ENCODE measurements at regions not wholly inside any gene's neighbourhood (a gene's known extent, or its start where the extent isn't known, plus 50 kb on each side); places are given as distances from the start of the nearest gene placed in this dataset.

DNA sequence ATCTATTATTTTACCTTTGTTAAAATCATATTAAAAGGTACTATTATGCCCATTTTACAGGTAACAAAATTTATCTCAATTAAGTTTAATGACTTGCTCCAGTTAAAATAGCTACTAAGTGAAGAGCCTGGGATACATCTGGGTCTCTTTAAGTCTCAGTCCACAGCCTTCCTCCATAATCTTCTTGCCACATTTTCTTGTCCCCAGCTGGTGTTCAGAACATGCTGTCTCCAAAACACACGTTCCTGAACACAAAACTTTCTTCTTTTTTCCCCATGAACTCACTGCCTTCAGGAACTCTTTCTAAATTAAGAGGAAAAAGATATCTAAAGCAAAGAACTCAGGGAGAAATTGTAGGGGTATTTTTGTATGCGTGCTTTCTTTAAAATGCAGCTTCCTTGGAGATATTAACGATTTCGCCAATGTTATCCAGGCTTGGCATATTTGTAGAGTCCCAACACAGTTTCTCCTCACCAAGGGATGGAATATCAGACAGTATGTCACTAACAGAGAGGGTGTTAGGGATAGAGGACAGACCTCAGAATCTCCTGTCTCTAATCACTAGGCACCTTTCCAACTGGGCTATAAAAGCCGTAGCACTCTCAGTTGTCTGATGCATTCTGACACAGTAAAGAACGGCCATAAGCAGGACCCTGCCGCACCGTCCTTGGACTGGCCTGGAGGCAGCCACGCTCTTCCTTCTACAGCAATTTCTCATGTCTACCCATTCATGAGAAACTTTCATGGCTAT is 232.8 kb upstream of the BLID start:
- POLR2A ChIA-PET = no interaction called here
- BruUV-seq (replicated peaks) = no TSS peak
- Histone ChIP-seq H3K4me1 (no peaks in the 10 kb centered on the region), H3K9me3 (peaks cover 5% of the 10 kb centered on the region; the same call in 1 of the 2 replicates), H3K4me3 (ENCODE audit: low read depth, low read length) (no peak overlapping the region), H3K27me3 (replicated peaks; ENCODE audit: control insufficient read depth, insufficient read depth, low read length) (no peaks in the 10 kb centered on the region), H3K36me3 (ENCODE audit: control insufficient read depth, insufficient read depth, low read length) (no peaks in the 10 kb centered on the region)
- Mint-ChIP-seq H3K4me3 (ENCODE audit: unreplicated experiment) (no peak overlapping the region), H3K27me3 (ENCODE audit: insufficient read depth, unreplicated experiment) (peaks cover 11% of the 10 kb centered on the region), H3K36me3 (ENCODE audit: insufficient read depth, unreplicated experiment) (no peaks in the 10 kb centered on the region), H3K9me3 (ENCODE audit: unreplicated experiment) (no peaks in the 10 kb centered on the region), H3K27ac (ENCODE audit: unreplicated experiment) (no peak overlapping the region), H3K4me1 (ENCODE audit: low read depth, unreplicated experiment) (no peaks in the 10 kb centered on the region)
- CTCF ChIA-PET = no interaction called here
- intact Hi-C loops (cut with micrococcal nuclease; ENCODE audit: unreplicated experiment) = no loop called here
- TF ChIP-seq, protein P1, sequence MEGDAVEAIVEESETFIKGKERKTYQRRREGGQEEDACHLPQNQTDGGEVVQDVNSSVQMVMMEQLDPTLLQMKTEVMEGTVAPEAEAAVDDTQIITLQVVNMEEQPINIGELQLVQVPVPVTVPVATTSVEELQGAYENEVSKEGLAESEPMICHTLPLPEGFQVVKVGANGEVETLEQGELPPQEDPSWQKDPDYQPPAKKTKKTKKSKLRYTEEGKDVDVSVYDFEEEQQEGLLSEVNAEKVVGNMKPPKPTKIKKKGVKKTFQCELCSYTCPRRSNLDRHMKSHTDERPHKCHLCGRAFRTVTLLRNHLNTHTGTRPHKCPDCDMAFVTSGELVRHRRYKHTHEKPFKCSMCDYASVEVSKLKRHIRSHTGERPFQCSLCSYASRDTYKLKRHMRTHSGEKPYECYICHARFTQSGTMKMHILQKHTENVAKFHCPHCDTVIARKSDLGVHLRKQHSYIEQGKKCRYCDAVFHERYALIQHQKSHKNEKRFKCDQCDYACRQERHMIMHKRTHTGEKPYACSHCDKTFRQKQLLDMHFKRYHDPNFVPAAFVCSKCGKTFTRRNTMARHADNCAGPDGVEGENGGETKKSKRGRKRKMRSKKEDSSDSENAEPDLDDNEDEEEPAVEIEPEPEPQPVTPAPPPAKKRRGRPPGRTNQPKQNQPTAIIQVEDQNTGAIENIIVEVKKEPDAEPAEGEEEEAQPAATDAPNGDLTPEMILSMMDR (IDR thresholded peaks at IDR 0.05; ENCODE audit: insufficient read depth in 1 of 2, low read depth in 1 of 2, low read length in 1 of 2, severe bottlenecking in 1 of 2, unreplicated experiment in 1 of 2) = no peak
- DNase-seq = no peak

DNA sequence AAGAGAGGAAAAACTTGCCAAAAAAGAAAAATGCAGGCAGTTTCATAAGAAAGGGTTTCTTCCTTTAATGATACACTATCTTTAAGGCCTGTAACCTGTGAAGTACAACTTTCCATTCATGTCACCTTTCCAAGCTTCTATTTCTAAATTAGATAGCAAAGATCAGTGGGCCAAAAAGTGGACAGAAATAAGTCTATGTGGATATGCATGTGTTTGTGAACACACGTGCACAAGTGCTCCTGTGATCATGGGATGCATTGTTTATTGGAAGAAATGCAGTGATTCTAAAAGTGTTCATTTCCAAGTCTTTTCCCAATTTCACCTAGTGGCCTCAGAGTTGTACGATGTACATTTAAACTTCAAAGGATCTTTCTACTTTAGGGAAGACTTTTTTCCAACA is 230.0 kb upstream of the BLID start:
- Mint-ChIP-seq H3K27me3 (ENCODE audit: insufficient read depth, unreplicated experiment) (peaks cover 14% of the 10 kb centered on the region), H3K36me3 (ENCODE audit: insufficient read depth, unreplicated experiment) (no peaks in the 10 kb centered on the region), H3K4me1 (ENCODE audit: low read depth, unreplicated experiment) (peaks cover 8% of the 10 kb centered on the region), H3K27ac (ENCODE audit: unreplicated experiment) (no peak overlapping the region), H3K9me3 (ENCODE audit: unreplicated experiment) (peaks cover 9% of the 10 kb centered on the region), H3K4me3 (ENCODE audit: unreplicated experiment) (no peak overlapping the region)
- ChIA-PET POLR2A (no interaction called here), CTCF (no interaction called here)
- H3K4me3 ChIP-seq (ENCODE audit: low read depth, low read length) = no peak overlapping the region
- no TSS peak for BruUV-seq (replicated peaks)
- H3K36me3 ChIP-seq (ENCODE audit: control insufficient read depth, insufficient read depth, low read length) = no peaks in the 10 kb centered on the region
- H3K27me3 ChIP-seq (replicated peaks; ENCODE audit: control insufficient read depth, insufficient read depth, low read length) = no peaks in the 10 kb centered on the region
- intact Hi-C loops (cut with micrococcal nuclease; ENCODE audit: unreplicated experiment) = no loop called here
- H3K9me3 ChIP-seq = peaks cover 3% of the 10 kb centered on the region; the same call in 1 of the 2 replicates
- TF ChIP-seq, protein P1 (IDR thresholded peaks at IDR 0.05; ENCODE audit: insufficient read depth in 1 of 2, low read depth in 1 of 2, low read length in 1 of 2, severe bottlenecking in 1 of 2, unreplicated experiment in 1 of 2) = no peak
- DNase-seq = no peak
- no peaks in the 10 kb centered on the region for H3K4me1 ChIP-seq

DNA sequence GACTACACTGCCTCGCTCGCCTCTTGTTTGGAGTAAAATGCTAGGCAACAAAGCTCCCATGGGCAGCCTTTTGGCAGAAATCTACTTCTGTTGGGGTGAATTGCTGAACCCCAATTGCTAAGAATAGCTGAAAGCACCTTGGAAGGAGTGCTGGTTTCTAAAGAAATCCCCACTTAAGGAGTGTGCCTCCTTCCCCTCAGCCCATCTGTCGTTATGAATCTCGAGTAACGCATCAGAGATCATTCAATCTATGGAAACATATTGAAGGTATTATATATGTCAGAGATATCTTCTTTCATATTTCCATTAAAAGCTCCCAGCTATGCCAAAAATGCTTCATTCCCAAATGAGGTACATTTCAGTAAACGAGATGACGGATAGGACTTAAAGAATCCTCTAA is 229.6 kb upstream of the BLID start:
- BruUV-seq (replicated peaks) = no TSS peak
- POLR2A ChIA-PET = no interaction called here
- CTCF ChIA-PET = no interaction called here
- Mint-ChIP-seq H3K27me3 (ENCODE audit: insufficient read depth, unreplicated experiment) (peaks cover 14% of the 10 kb centered on the region), H3K4me1 (ENCODE audit: low read depth, unreplicated experiment) (peaks cover 8% of the 10 kb centered on the region), H3K9me3 (ENCODE audit: unreplicated experiment) (peaks cover 9% of the 10 kb centered on the region), H3K27ac (ENCODE audit: unreplicated experiment) (no peak overlapping the region), H3K4me3 (ENCODE audit: unreplicated experiment) (no peak overlapping the region), H3K36me3 (ENCODE audit: insufficient read depth, unreplicated experiment) (no peaks in the 10 kb centered on the region)
- intact Hi-C loops (cut with micrococcal nuclease; ENCODE audit: unreplicated experiment) = no loop called here
- DNase-seq = no peak
- TF ChIP-seq, protein P1 (IDR thresholded peaks at IDR 0.05; ENCODE audit: insufficient read depth in 1 of 2, low read depth in 1 of 2, low read length in 1 of 2, severe bottlenecking in 1 of 2, unreplicated experiment in 1 of 2) = no peak
- H3K9me3 ChIP-seq = no peaks in the 10 kb centered on the region
- no peaks in the 10 kb centered on the region for H3K36me3 ChIP-seq (ENCODE audit: control insufficient read depth, insufficient read depth, low read length)
- H3K27me3 ChIP-seq (replicated peaks; ENCODE audit: control insufficient read depth, insufficient read depth, low read length) = no peaks in the 10 kb centered on the region
- no peak overlapping the region for H3K4me3 ChIP-seq (ENCODE audit: low read depth, low read length)
- no peaks in the 10 kb centered on the region for H3K4me1 ChIP-seq

Data from Caco-2 (cell line).